Epithelial cell of esophagus (primary cell): ENCODE measurements at regions not wholly inside any gene's neighbourhood (a gene's known extent, or its start where the extent isn't known, plus 50 kb on each side); places are given as distances from the start of the nearest gene placed in this dataset.

Experiments used
- DNase-seq: peaks from one replicate; pipeline ENCODE4 v3.0.0; 2010; ENCODE audit warnings: low read depth
- H3K4me3 ChIP-seq: 2 replicates; pipeline ENCODE4 v1.5.1; 2011; ENCODE audit warnings: mild to moderate bottlenecking, low read length, control low read depth
- TF ChIP-seq, protein P1 (sequence below): IDR thresholded peaks from 2 replicates; pipeline ENCODE4 v1.5.1; 2011; ENCODE audit warnings: low read depth, mild to moderate bottlenecking, low read length, control low read depth, inconsistent platforms; ENCODE audit not compliant: insufficient read depth; ENCODE audit errors: missing control alignments

DNA sequence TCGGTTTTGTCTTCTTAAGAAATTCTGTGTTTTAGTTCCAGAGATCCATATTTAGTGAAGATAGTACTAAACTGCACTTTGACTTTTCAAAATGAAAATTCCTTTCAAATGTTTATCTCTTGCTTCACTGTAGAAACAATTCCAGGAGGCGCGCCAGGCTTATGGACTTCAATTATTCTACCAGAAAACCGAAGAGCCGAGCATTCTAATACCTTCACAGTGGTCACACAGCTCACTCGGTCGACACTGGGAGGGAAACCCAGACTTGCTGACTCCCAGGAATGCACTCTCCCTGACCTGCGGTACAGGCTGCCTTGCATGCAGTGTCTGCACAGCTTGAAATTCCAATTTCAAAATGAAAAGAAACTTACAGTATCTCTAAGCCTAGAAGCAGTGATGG, 119.9 kb upstream of the PIEZO2 start:
- TF ChIP-seq, protein P1, sequence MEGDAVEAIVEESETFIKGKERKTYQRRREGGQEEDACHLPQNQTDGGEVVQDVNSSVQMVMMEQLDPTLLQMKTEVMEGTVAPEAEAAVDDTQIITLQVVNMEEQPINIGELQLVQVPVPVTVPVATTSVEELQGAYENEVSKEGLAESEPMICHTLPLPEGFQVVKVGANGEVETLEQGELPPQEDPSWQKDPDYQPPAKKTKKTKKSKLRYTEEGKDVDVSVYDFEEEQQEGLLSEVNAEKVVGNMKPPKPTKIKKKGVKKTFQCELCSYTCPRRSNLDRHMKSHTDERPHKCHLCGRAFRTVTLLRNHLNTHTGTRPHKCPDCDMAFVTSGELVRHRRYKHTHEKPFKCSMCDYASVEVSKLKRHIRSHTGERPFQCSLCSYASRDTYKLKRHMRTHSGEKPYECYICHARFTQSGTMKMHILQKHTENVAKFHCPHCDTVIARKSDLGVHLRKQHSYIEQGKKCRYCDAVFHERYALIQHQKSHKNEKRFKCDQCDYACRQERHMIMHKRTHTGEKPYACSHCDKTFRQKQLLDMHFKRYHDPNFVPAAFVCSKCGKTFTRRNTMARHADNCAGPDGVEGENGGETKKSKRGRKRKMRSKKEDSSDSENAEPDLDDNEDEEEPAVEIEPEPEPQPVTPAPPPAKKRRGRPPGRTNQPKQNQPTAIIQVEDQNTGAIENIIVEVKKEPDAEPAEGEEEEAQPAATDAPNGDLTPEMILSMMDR = no peak
- H3K4me3 ChIP-seq = no peak overlapping the region
- DNase-seq = no peak

DNA sequence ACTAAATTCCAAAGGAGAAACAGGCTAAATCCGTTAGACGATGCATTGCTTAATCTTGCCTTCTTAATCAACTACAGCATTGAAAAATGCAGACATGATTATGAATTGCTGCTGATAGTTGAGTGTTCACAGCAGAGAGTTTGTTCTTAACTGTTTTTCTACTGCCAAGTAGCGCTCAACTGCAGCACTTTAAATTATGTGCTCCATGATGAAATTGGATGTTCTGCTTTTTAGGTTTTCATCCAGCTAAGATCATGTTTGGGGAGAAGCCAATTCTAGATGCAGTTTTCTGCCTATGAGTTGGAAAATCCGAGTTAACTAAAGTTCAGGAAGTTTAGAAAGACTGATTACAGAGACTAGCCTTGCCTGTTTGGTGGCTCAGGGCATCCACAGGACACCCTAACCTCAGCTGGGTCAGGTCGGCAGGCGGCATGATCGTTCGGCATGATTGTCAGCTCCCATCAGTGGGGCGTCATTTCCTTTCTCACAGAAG, 119.4 kb upstream of the PIEZO2 start:
- TF ChIP-seq, protein P1 = no peak
- no peak for DNase-seq
- no peak overlapping the region for H3K4me3 ChIP-seq

DNA sequence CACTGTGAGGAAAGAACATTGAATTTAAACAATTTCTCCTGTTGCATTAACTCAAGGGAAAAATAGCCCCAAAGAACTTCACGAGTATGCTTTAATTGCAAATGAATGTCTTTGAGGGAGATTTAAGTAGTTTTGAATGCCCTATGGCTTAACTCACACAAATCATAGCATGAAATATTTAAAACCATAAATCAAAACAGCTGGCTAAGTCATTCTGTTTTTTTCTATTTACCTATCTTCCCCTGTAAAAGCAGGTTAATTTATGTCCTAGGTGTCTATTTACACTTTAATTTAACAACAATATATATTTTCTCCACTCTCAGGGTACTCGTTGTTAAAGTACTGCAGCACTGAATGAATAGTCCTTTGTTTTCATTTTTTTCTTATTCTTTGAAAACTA, 118.8 kb upstream of the PIEZO2 start:
- TF ChIP-seq, protein P1 = no peak
- H3K4me3 ChIP-seq = no peak overlapping the region

DNA sequence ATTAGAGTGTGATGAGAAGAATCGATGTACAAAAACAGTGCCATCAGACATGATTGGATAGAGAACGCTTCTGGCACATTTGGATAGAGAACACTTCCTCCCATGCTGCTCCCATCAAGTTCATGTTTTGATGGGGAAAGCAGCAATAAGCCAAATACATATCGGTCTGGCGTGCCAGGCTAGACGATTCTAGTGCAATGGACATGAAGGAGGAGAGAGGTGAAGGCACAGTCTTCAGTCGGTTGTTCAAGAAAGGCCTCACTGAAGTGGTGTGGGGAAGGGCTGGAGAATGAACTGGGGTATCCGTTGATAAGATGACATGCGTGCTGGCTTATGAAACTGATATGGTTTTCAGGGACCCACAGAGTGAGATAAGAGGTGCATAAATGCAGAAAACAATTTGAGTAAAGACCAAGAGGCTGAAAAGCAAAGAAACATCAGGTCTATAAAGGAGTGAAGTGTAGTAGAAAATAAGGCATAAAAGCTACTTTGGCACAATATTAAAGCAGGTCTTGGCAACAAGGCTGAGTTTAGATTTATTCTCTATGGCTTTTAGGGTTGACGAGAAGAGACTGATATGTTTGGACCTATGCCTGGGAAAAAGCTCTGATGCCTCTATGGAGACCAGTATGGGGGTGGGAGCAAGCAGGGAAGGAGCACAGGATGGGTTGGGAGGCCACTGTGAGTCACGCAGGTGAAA, 117.6 kb upstream of the PIEZO2 start:
- no peak for DNase-seq
- H3K4me3 ChIP-seq = no peak overlapping the region
- TF ChIP-seq, protein P1 = no peak

More for the DNA sequence above, 118.8 kb upstream of the PIEZO2 start:
- DNase-seq = no peak

DNA sequence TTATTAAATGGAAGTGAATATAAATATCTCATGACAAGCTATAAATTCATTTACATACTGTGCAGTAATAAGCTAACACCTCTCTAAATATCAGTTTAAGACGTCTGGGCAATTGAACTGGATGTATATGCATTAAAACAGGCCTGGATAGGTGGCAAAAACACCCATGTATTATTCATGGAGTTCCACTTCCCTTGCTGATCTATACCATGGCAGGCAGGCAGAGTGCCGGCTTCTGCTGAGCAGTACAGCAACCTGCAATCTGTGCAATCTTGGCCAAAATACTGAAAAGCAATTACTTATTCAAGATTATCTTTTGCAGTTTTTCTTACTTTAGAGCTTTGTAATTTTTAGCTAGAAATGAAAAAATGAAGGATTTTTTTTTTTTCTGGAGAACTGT, 112.1 kb upstream of the PIEZO2 start:
- no peak overlapping the region for H3K4me3 ChIP-seq
- TF ChIP-seq, protein P1 = no peak
- no peak for DNase-seq

DNA sequence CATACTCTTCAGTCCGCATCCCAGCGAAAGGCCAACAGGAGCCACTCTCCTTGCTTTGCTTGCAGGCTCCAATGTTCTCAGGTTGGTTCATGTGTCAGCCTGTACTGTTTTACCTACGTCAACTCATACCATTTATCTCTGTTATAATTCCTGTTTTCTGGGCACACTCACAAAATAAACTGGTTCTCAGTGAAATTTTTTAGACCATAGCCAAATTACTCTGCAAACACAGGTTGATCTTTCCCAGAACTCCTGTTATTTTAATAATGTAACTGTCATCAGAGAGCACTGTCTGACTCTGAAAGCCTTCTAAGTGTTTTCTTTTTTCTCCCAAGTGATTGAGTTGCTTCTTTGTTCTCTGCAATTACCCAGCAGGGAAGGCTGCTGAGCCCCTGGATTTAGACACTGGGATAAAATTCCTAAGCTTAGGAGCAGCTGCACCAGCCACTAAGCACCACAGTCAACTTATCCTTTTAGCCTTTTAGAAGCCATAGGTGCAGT, 111.6 kb upstream of the PIEZO2 start:
- TF ChIP-seq, protein P1 = no peak
- DNase-seq = no peak
- H3K4me3 ChIP-seq = no peak overlapping the region

DNA sequence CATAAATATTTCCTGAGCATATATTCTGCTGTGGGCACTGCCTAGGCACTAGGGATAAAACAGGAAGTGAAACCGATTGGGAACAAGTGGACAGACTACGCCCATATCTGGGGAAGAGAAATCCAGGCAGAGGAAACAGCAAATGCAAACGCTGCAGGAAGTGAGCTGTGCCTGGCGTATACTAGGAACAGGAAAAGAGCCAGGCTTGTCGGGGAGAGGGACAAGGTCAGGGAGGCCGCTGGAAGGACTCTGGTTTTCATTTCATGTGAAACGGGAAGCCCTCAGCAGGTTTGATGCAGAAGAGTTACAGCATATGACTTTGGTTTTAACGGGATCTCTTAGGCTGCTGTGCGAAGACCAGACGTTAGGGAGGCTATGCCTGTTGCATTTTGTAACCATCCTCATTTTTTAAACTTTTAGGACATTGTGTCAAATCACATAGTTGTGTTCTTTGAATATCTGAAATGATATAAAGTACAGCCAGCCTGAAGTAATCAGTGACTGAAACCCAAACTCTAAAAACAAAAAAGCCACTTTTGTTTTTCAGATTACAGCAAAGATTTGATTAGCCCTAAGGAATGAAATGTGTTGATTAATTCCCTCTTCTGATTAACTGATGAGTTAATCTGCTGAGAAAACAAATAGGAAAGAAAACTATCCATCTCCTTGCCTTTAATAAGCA, 110.2 kb upstream of the PIEZO2 start:
- TF ChIP-seq, protein P1 = no peak
- H3K4me3 ChIP-seq = no peak overlapping the region
- no peak for DNase-seq
